GM21737 (cell line): ENCODE measurements at regions not wholly inside any gene's neighbourhood (a gene's known extent, or its start where the extent isn't known, plus 50 kb on each side); places are given as distances from the start of the nearest gene placed in this dataset.
"Not testable (repeated sequence)": the region's sequence is repeated elsewhere in the genome, so short reads cannot be mapped to it uniquely, and the experiment has no call there.

Experiments used
- ATAC-seq: cut with Tn5 transposase; IDR thresholded peaks from one replicate; pipeline ENCODE4 v1.9.1; 2021; ENCODE audit warnings: mild to moderate bottlenecking, moderate library complexity; ENCODE audit not compliant: unreplicated experiment

DNA sequence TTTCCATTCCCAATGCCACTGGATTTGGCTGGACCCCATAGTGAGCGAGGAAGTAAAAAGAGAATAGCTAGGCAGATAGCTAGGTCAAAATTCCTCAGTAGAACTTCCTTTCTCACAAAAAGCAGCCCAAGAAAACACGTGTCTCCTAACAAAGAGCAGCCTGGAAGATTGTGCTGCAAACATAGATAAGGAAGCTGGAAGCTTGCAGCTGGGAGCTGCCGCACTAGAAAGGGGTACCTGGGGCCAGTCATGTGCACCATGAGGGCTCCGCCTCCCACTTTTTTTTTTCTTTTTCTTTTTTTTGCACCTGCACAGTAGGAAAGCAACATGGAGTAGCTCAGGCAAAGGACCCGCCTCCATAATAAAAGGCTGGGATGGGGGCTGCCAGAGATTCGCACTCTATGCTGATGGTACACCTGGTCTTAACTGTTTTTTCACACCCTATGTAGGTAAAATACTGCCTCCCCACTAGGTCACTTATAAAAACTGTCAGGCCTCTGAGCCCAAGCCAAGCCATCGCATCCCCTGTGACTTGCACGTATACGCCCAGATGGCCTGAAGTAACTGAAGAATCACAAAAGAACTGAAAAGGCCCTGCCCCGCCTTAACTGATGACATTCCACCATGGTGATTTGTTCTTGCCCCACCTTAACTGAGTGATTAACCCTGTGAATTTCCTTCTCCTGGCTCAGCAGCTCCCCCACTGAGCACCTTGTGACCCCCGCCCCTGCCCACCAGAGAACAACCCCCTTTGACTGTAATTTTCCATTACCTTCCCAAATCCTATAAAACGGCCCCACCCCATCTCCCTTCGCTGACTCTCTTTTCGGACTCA, 521.6 kb downstream of the IRS2 start:
- ATAC-seq, result not testable (repeated sequence)

DNA sequence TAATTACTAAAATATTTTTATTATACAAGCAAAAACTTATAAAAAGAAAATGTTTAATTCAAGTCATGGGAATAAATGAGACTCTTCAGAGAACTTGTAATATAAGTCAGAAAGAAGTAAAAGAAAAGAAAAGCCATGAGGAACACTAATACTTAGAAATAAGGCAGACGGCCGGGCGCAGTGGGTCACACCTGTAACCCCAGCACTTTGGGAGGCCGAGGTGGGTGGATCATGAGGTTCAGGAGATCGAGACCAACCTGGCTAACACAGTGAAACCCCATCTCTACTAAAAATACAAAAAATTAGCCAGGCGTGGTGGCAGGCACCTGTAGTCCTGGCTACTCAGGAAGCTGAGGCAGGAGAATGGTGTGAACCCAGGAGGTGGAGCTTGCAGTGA, 528.6 kb downstream of the IRS2 start:
- ATAC-seq, result not testable (repeated sequence)
